HG03103 (cell line): ENCODE measurements at regions not wholly inside any gene's neighbourhood (a gene's known extent, or its start where the extent isn't known, plus 50 kb on each side); places are given as distances from the start of the nearest gene placed in this dataset.

Experiments
- ATAC-seq: cut with Tn5 transposase; IDR thresholded peaks from one replicate; pipeline ENCODE4 v1.9.1; 2021; ENCODE audit warnings: low read depth; ENCODE audit not compliant: unreplicated experiment

- ATAC-seq: no peak
Observed at GRCh38 chr13:47638627-47639026, 362.4 kb downstream of the SUCLA2 start.

- no peak for ATAC-seq
Observed at GRCh38 chr13:47632311-47632710, 368.8 kb downstream of the SUCLA2 start.

GRCh38 chr13:47628666-47629065, 372.4 kb downstream of the SUCLA2 start:
- no peak for ATAC-seq

- ATAC-seq: no peak
Observed at GRCh38 chr13:47623862-47624261, 377.2 kb downstream of the SUCLA2 start.

GRCh38 chr13:47621931-47622330, 379.1 kb downstream of the SUCLA2 start:
- ATAC-seq: no peak

GRCh38 chr13:47611664-47612288, 389.3 kb downstream of the SUCLA2 start:
- no peak for ATAC-seq

- ATAC-seq: no peak
Observed at GRCh38 chr13:47610687-47611086, 390.4 kb downstream of the SUCLA2 start.

GRCh38 chr13:47603365-47603764, 397.7 kb downstream of the SUCLA2 start:
- ATAC-seq: no peak

GRCh38 chr13:47598340-47598911, 402.6 kb downstream of the SUCLA2 start:
- no peak for ATAC-seq

- ATAC-seq: no peak
Observed at GRCh38 chr13:47594833-47595232, 406.2 kb downstream of the SUCLA2 start.

- ATAC-seq: no peak
Observed at GRCh38 chr13:47592256-47592655, 408.8 kb downstream of the SUCLA2 start.

- no peak for ATAC-seq
Observed at GRCh38 chr13:47588676-47589075, 412.4 kb downstream of the SUCLA2 start.

- no peak for ATAC-seq
Observed at GRCh38 chr13:47572375-47572774, 428.7 kb downstream of the SUCLA2 start.

GRCh38 chr13:47564041-47564440, 437.0 kb downstream of the SUCLA2 start:
- ATAC-seq: no peak

- no peak for ATAC-seq
Observed at GRCh38 chr13:47556703-47557102, 444.4 kb downstream of the SUCLA2 start.

- no peak for ATAC-seq
Observed at GRCh38 chr13:47555235-47555634, 445.8 kb downstream of the SUCLA2 start.

- ATAC-seq: no peak
Observed at GRCh38 chr13:47553329-47553977, 447.6 kb downstream of the SUCLA2 start.

GRCh38 chr13:47549219-47549752, 451.8 kb downstream of the SUCLA2 start:
- no peak for ATAC-seq

- ATAC-seq: no peak
Observed at GRCh38 chr13:47548294-47548840, 452.7 kb downstream of the SUCLA2 start.

GRCh38 chr13:47546391-47547225, 454.5 kb downstream of the SUCLA2 start:
- ATAC-seq: no peak
